DOHH2 (cell line): ENCODE measurements at regions not wholly inside any gene's neighbourhood (a gene's known extent, or its start where the extent isn't known, plus 50 kb on each side); places are given as distances from the start of the nearest gene placed in this dataset.
"Not testable (repeated sequence)": the region's sequence is repeated elsewhere in the genome, so short reads cannot be mapped to it uniquely, and the experiment has no call there.

Experiments used
- EZH2phosphoT487 ChIP-seq: fragments of 200-600 bp; sonication (generic); IDR thresholded peaks from 2 replicates; pipeline ENCODE4 v1.6.1; 2017; ENCODE audit warnings: borderline replicate concordance, mild to moderate bottlenecking, antibody characterized with exemption, low read length, moderate library complexity, mixed read lengths
- TF ChIP-seq, protein P1 (sequence below): fragments of 200-600 bp; sonication (generic); IDR thresholded peaks from one replicate; pipeline ENCODE4 v1.5.1; 2014; ENCODE audit warnings: antibody characterized with exemption, mild to moderate bottlenecking, low read depth, low read length; ENCODE audit not compliant: poor library complexity, severe bottlenecking

DNA sequence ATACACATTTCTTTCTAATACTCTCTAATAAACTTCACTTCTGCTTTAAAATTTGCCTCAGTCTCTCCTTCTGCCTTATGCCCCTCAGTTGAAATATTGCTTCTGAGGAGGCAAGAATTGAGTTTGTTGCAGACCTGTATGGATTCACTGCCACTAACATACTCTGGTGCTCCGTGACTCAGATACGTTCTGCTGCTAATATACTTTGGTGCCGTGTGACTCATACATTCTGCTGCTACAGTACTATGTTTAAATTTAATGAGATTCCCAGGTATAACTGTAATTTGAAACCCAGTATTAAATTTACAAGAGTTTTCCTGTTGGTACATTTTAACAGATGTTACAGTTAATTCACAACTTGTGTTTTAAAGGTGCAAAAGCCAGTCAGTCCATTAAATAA, 84.3 kb upstream of the TGIF2LY start:
- TF ChIP-seq, protein P1, sequence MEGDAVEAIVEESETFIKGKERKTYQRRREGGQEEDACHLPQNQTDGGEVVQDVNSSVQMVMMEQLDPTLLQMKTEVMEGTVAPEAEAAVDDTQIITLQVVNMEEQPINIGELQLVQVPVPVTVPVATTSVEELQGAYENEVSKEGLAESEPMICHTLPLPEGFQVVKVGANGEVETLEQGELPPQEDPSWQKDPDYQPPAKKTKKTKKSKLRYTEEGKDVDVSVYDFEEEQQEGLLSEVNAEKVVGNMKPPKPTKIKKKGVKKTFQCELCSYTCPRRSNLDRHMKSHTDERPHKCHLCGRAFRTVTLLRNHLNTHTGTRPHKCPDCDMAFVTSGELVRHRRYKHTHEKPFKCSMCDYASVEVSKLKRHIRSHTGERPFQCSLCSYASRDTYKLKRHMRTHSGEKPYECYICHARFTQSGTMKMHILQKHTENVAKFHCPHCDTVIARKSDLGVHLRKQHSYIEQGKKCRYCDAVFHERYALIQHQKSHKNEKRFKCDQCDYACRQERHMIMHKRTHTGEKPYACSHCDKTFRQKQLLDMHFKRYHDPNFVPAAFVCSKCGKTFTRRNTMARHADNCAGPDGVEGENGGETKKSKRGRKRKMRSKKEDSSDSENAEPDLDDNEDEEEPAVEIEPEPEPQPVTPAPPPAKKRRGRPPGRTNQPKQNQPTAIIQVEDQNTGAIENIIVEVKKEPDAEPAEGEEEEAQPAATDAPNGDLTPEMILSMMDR, result not testable (repeated sequence)
- not testable (repeated sequence) for TF ChIP-seq EZH2phosphoT487
